IPS DF 4.7 (cell line): ENCODE measurements at regions not wholly inside any gene's neighbourhood (a gene's known extent, or its start where the extent isn't known, plus 50 kb on each side); places are given as distances from the start of the nearest gene placed in this dataset.
"Not testable (repeated sequence)": the region's sequence is repeated elsewhere in the genome, so short reads cannot be mapped to it uniquely, and the experiment has no call there.

Experiments used
- DNase-seq: peaks from one replicate; pipeline ENCODE4 v3.0.0-alpha.2; 2013; ENCODE audit warnings: low spot score; ENCODE audit errors: extremely low read depth

GRCh38 chr2:111470924-111471323, 350.2 kb downstream of the BCL2L11 start:
- not testable (repeated sequence) for DNase-seq

GRCh38 chr2:111471791-111472530, 351.2 kb downstream of the BCL2L11 start:
- not testable (repeated sequence) for DNase-seq

- DNase-seq = not testable (repeated sequence)
Measured at GRCh38 chr2:111472844-111473403, 352.2 kb downstream of the BCL2L11 start.

- not testable (repeated sequence) for DNase-seq
Measured at GRCh38 chr2:111473522-111473921, 352.8 kb downstream of the BCL2L11 start.

GRCh38 chr2:111474198-111474705, 353.5 kb downstream of the BCL2L11 start:
- not testable (repeated sequence) for DNase-seq

- not testable (repeated sequence) for DNase-seq
Measured at GRCh38 chr2:111478335-111478734, 357.6 kb downstream of the BCL2L11 start.

GRCh38 chr2:111478871-111479318, 358.2 kb downstream of the BCL2L11 start:
- DNase-seq = not testable (repeated sequence)

GRCh38 chr2:111480016-111480625, 359.4 kb downstream of the BCL2L11 start:
- DNase-seq = not testable (repeated sequence)

- DNase-seq = not testable (repeated sequence)
Measured at GRCh38 chr2:111480633-111481032, 359.9 kb downstream of the BCL2L11 start.

- not testable (repeated sequence) for DNase-seq
Measured at GRCh38 chr2:111481219-111481618, 360.5 kb downstream of the BCL2L11 start.

- DNase-seq = not testable (repeated sequence)
Measured at GRCh38 chr2:111482987-111483679, 362.4 kb downstream of the BCL2L11 start.

GRCh38 chr2:111484097-111484496, 363.4 kb downstream of the BCL2L11 start:
- not testable (repeated sequence) for DNase-seq

- not testable (repeated sequence) for DNase-seq
Measured at GRCh38 chr2:111485895-111486294, 365.2 kb downstream of the BCL2L11 start.

GRCh38 chr2:111488451-111488850, 367.7 kb downstream of the BCL2L11 start:
- DNase-seq = not testable (repeated sequence)

GRCh38 chr2:111489460-111489859, 368.7 kb downstream of the BCL2L11 start:
- DNase-seq = not testable (repeated sequence)

GRCh38 chr2:111491181-111491580, 370.5 kb downstream of the BCL2L11 start:
- not testable (repeated sequence) for DNase-seq

- not testable (repeated sequence) for DNase-seq
Measured at GRCh38 chr2:111491614-111492013, 370.9 kb downstream of the BCL2L11 start.

- DNase-seq = not testable (repeated sequence)
Measured at GRCh38 chr2:111492995-111493719, 372.4 kb downstream of the BCL2L11 start.

- not testable (repeated sequence) for DNase-seq
Measured at GRCh38 chr2:111493720-111494078, 373.0 kb downstream of the BCL2L11 start.

GRCh38 chr2:111494288-111494980, 373.7 kb downstream of the BCL2L11 start:
- not testable (repeated sequence) for DNase-seq
